ENCODE measurements at regions not wholly inside any gene's neighbourhood (a gene's known extent, or its start where the extent isn't known, plus 50 kb on each side); places are given as distances from the start of the nearest gene placed in this dataset.

DNA sequence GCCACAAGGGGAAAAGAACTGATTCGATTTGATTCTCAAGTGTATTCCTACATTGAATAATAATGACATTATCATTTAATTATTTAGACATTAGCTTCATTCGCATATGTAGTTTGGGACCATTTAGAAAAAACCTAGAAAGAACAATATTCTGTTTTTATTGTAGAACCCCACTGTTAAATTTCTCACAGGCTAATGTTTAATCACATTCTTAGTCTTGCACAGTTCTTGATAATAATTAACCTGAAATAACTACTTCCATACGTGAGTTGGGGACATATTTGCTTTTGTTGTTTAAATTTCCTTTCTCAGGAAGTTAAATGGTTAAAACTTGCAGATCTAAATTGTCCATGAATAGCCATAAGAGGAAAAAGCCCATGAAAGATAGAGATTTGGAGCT, 275.2 kb downstream of the TFAP2B start:
- Histone ChIP-seq H3K27ac (no peak overlapping the region), H3K27me3 (no peaks in the 10 kb centered on the region), H3K36me3 (no peaks in the 10 kb centered on the region), H3K9me3 (peaks cover 16% of the 10 kb centered on the region), H3K4me1 (no peaks in the 10 kb centered on the region), H3K4me3 (no peak overlapping the region)
- TF ChIP-seq, protein P1, sequence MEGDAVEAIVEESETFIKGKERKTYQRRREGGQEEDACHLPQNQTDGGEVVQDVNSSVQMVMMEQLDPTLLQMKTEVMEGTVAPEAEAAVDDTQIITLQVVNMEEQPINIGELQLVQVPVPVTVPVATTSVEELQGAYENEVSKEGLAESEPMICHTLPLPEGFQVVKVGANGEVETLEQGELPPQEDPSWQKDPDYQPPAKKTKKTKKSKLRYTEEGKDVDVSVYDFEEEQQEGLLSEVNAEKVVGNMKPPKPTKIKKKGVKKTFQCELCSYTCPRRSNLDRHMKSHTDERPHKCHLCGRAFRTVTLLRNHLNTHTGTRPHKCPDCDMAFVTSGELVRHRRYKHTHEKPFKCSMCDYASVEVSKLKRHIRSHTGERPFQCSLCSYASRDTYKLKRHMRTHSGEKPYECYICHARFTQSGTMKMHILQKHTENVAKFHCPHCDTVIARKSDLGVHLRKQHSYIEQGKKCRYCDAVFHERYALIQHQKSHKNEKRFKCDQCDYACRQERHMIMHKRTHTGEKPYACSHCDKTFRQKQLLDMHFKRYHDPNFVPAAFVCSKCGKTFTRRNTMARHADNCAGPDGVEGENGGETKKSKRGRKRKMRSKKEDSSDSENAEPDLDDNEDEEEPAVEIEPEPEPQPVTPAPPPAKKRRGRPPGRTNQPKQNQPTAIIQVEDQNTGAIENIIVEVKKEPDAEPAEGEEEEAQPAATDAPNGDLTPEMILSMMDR (IDR thresholded peaks at IDR 0.05) = no peak
- TF ChIP-seq EP300 (IDR thresholded peaks at IDR 0.05) (no peak), POLR2A (IDR thresholded peaks at IDR 0.05) (no peak), POLR2AphosphoS5 (IDR thresholded peaks at IDR 0.05) (no peak)
- 79% methylated on average over 3 of the region's 3 CpGs for WGBS
- DNase-seq (ENCODE audit: low spot score in 2 of 2) = no peak

DNA sequence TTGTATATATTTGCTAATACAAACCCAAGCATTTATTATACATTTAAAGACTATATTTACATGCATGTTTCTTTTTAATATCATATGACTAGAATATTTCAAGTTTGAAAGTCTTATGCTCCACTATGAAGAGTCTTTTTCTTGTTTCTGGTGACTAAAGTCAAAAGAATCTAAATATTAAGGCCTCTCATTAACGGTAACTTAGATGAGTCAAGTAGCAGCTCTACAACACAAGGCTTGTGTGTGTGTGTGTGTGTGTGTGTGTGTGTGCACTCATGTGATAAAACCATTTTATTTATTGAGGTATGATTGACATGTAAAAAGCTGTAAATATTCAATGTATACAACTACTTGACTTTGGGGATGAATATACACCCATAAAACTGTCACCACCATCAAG, 275.6 kb downstream of the TFAP2B start:
- H3K9me3 ChIP-seq = peaks cover 16% of the 10 kb centered on the region
- H3K27ac ChIP-seq = no peak overlapping the region
- no peaks in the 10 kb centered on the region for H3K36me3 ChIP-seq
- TF ChIP-seq, protein P1 (IDR thresholded peaks at IDR 0.05) = no peak
- WGBS = 84% methylated on average over 1 of the region's 1 CpG
- H3K4me3 ChIP-seq = no peak overlapping the region
- no peak for DNase-seq (ENCODE audit: low spot score in 2 of 2)
- H3K27me3 ChIP-seq = no peaks in the 10 kb centered on the region
- no peaks in the 10 kb centered on the region for H3K4me1 ChIP-seq

GRCh38 chr6:51098246-51098645, 279.6 kb downstream of the TFAP2B start:
- no peak overlapping the region for H3K4me3 ChIP-seq
- 87% methylated on average over 5 of the region's 5 CpGs for WGBS
- no peaks in the 10 kb centered on the region for H3K27me3 ChIP-seq
- no peaks in the 10 kb centered on the region for H3K36me3 ChIP-seq
- no peak for DNase-seq (ENCODE audit: low spot score in 2 of 2)
- no peaks in the 10 kb centered on the region for H3K4me1 ChIP-seq
- H3K27ac ChIP-seq = no peak overlapping the region
- no peaks in the 10 kb centered on the region for H3K9me3 ChIP-seq
- TF ChIP-seq POLR2AphosphoS5 (IDR thresholded peaks at IDR 0.05) = no peak
- no peak for TF ChIP-seq POLR2A (IDR thresholded peaks at IDR 0.05)
- no peak for TF ChIP-seq EP300 (IDR thresholded peaks at IDR 0.05)
- TF ChIP-seq, protein P1 (IDR thresholded peaks at IDR 0.05) = no peak

GRCh38 chr6:51098791-51099190, 280.1 kb downstream of the TFAP2B start:
- H3K27me3 ChIP-seq = no peaks in the 10 kb centered on the region
- no peak for DNase-seq (ENCODE audit: low spot score in 2 of 2)
- TF ChIP-seq EP300 (IDR thresholded peaks at IDR 0.05) (no peak), POLR2AphosphoS5 (IDR thresholded peaks at IDR 0.05) (no peak), POLR2A (IDR thresholded peaks at IDR 0.05) (no peak)
- TF ChIP-seq, protein P1 (IDR thresholded peaks at IDR 0.05) = no peak
- H3K9me3 ChIP-seq = no peaks in the 10 kb centered on the region
- H3K4me1 ChIP-seq = no peaks in the 10 kb centered on the region
- H3K4me3 ChIP-seq = no peak overlapping the region
- no peaks in the 10 kb centered on the region for H3K36me3 ChIP-seq
- no peak overlapping the region for H3K27ac ChIP-seq

DNA sequence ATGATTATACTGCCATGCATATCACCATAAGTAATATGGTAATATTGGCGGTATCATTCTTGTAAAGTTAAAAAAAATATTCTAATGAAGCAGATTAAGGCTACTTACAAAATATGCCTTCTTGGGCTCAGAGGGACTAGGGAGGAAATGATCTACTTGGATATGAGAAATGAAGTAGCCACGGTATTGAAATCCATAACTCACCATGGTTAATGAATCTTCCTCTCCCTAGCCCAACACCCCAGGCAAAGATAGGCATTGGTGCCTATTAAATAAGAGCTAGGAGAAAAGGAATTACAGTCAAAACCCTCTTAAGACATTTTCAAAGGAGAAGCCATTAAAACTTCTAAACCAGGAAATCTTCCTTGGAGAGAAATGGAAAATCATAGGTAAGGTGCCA, 280.5 kb downstream of the TFAP2B start:
- WGBS = 59% methylated on average over 2 of the region's 2 CpGs
- no peaks in the 10 kb centered on the region for H3K4me1 ChIP-seq
- no peaks in the 10 kb centered on the region for H3K27me3 ChIP-seq
- no peaks in the 10 kb centered on the region for H3K36me3 ChIP-seq
- H3K27ac ChIP-seq = no peak overlapping the region
- H3K4me3 ChIP-seq = no peak overlapping the region
- TF ChIP-seq, protein P1 (IDR thresholded peaks at IDR 0.05) = no peak
- TF ChIP-seq POLR2A (IDR thresholded peaks at IDR 0.05) = no peak
- TF ChIP-seq EP300 (IDR thresholded peaks at IDR 0.05) = no peak
- TF ChIP-seq POLR2AphosphoS5 (IDR thresholded peaks at IDR 0.05) = no peak
- DNase-seq (ENCODE audit: low spot score in 2 of 2) = no peak
- no peaks in the 10 kb centered on the region for H3K9me3 ChIP-seq

All from suprapubic skin (tissue), 4 donors.